Erythroblast (primary cell): ENCODE measurements at regions not wholly inside any gene's neighbourhood (a gene's known extent, or its start where the extent isn't known, plus 50 kb on each side); places are given as distances from the start of the nearest gene placed in this dataset.

ENCODE experiments used
- GATA1 ChIP-seq: IDR thresholded peaks from 2 replicates; pipeline ENCODE4 v1.6.1; 2011; ENCODE audit warnings: low read depth, mild to moderate bottlenecking, control low read depth, low read length, moderate library complexity
- POLR2A ChIP-seq: IDR thresholded peaks from 2 replicates; pipeline ENCODE4 v1.6.1; 2011; ENCODE audit warnings: mild to moderate bottlenecking, low read length

DNA sequence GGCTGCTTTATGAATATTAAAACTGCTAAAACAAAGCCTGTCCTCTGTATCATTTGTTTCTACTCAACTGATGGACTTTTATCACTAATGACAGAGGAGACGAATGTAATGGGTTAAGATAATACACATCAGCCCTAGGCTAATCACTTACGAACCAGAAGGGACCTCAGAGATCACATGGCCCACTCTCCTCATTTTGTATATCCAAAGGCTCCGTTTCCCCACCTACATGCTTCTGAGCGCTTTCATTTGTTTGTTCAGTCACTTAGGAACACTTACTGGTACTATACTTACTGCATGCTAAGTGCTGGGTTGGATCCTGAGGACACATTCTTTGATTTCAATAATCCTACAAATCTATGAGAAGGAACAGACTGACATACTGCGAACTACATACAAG lies 169.3 kb downstream of the CEP135 start:
- TF ChIP-seq POLR2A (no peak), GATA1 (no peak)
